Suprapubic skin (tissue), 4 donors: ENCODE measurements at regions not wholly inside any gene's neighbourhood (a gene's known extent, or its start where the extent isn't known, plus 50 kb on each side); places are given as distances from the start of the nearest gene placed in this dataset.

Source experiments
- EP300 ChIP-seq: sonication (generic); formaldehyde crosslinking; IDR thresholded peaks from one replicate; pipeline ENCODE4 v1.6.1; 2017; ENCODE audit warnings: antibody characterized with exemption
- POLR2AphosphoS5 ChIP-seq, 3 donors: sonication (generic); formaldehyde crosslinking; IDR thresholded peaks; one replicate each; pipeline ENCODE4 v1.6.1; 2017; ENCODE audit warnings: antibody characterized with exemption in 3 of 3

DNA sequence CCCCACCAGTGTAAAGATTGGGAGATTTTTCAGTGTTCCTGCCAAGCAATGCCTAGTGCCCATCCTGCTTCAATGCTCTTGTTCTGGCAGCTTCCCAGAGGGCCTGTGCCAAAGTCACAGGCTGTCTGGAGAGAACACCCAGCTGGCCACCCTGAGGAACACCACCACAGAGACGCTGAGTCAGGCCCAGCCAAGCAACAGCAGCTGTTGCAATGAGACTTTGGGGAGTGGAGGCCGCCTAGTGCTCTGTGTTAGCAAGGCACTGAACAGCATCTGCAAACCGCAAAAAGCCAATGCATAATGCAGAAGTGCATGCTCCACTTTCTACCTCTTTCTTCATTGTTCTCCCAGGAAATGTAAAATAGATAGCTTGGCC lies 168.1 kb downstream of the NXPE2 start:
- TF ChIP-seq POLR2AphosphoS5 (IDR thresholded peaks at IDR 0.05) (no peak), EP300 (no peak)
